H1 (cell line): ENCODE measurements at regions not wholly inside any gene's neighbourhood (a gene's known extent, or its start where the extent isn't known, plus 50 kb on each side); places are given as distances from the start of the nearest gene placed in this dataset.

Experiments
- CTCF ChIA-PET: fragments of 300-600 bp; sonication (Branson Sonifier 250); formaldehyde crosslinking; loops from one replicate; lab custom pipeline; 2021; ENCODE audit not compliant: partially characterized antibody; lab: Charles Lee
- POLR2A ChIA-PET: fragments of 300-600 bp; sonication (Branson Sonifier 250); formaldehyde crosslinking; loops from one replicate; lab custom pipeline; 2021; ENCODE audit warnings: inconsistent platforms; ENCODE audit not compliant: partially characterized antibody; lab: Charles Lee
- DNase-seq, 2 experiments: peaks; one replicate each; pipeline versions ENCODE4 v3.0.0 to v3.0.0-alpha.2; 2010 to 2022; ENCODE audit warnings: low spot score in 2 of 2, low read depth in 1 of 2, mixed read lengths in 1 of 2
- FAIRE-seq: peaks from 2 replicates; lab custom pipeline; 2011; peaks lifted over from hg19 to GRCh38; lab: Jason Lieb, UNC
- H2AFZ ChIP-seq: 2 replicates; pipeline ENCODE4 v1.8.1; 2012; ENCODE audit warnings: low read length, inconsistent platforms
- H2AK5ac ChIP-seq: 2 replicates; pipeline ENCODE4 v1.6.1; 2013; ENCODE audit warnings: low read depth, low read length
- H2BK120ac ChIP-seq: replicated peaks from 2 replicates; pipeline ENCODE3; 2013; ENCODE audit warnings: low read depth, low read length, inconsistent platforms
- H2BK12ac ChIP-seq: 2 replicates; pipeline ENCODE4 v1.6.1; 2013; ENCODE audit warnings: low read depth, low read length
- H2BK15ac ChIP-seq: 2 replicates; pipeline ENCODE4 v1.6.1; 2013; ENCODE audit warnings: low read length
- H2BK20ac ChIP-seq: 2 replicates; pipeline ENCODE4 v1.6.1; 2013; ENCODE audit warnings: low read length
- H2BK5ac ChIP-seq: 2 replicates; pipeline ENCODE4 v1.6.1; 2013; ENCODE audit warnings: low read depth, low read length
- H3K14ac ChIP-seq: 2 replicates; pipeline ENCODE4 v1.6.1; 2013; ENCODE audit warnings: inconsistent platforms; ENCODE audit not compliant: insufficient read length
- H3K18ac ChIP-seq: 2 replicates; pipeline ENCODE4 v1.6.1; 2013; ENCODE audit warnings: low read length; ENCODE audit errors: extremely low read depth
- H3K23ac ChIP-seq: 2 replicates; pipeline ENCODE4 v1.6.1; 2013; ENCODE audit warnings: inconsistent platforms; ENCODE audit not compliant: insufficient read length
- H3K23me2 ChIP-seq: 2 replicates; pipeline ENCODE4 v1.6.1; 2013; ENCODE audit warnings: low read depth, low read length
- H3K27ac ChIP-seq: 2 replicates; pipeline ENCODE4 v1.6.1; 2011; ENCODE audit warnings: low read depth, low read length, inconsistent platforms
- H3K27me3 ChIP-seq, 4 experiments: replicated peaks in 1 of 4; 1 replicate in 1 of 4; 2 replicates in 3 of 4; pipeline versions ENCODE4 v1.6.1 to v1.8.1; 2011 to 2013; ENCODE audit warnings: low read length in 3 of 4, mild to moderate bottlenecking in 3 of 4, inconsistent platforms in 2 of 4, mixed read lengths in 2 of 4, moderate library complexity in 1 of 4; ENCODE audit not compliant: control insufficient read depth in 3 of 4, insufficient read depth in 3 of 4; ENCODE audit errors: extremely low read depth in 1 of 4
- H3K36me3 ChIP-seq, 4 experiments: 2 replicates each; pipeline versions ENCODE4 v1.6.1 to v1.8.1; 2011 to 2013; ENCODE audit warnings: mild to moderate bottlenecking in 4 of 4, low read length in 3 of 4, moderate library complexity in 2 of 4, control low read depth in 1 of 4, inconsistent platforms in 1 of 4; ENCODE audit not compliant: insufficient read depth in 4 of 4, control insufficient read depth in 2 of 4
- H3K4ac ChIP-seq: replicated peaks from 2 replicates; pipeline ENCODE3; 2013; ENCODE audit warnings: low read length, low read depth, mixed read lengths, inconsistent platforms; ENCODE audit not compliant: insufficient read length
- H3K4me1 ChIP-seq, 4 experiments: replicated peaks in 1 of 4; 1 replicate in 1 of 4; 2 replicates in 3 of 4; pipeline versions ENCODE4 v1.6.1 to v1.8.1; 2011 to 2013; ENCODE audit warnings: low read length in 3 of 4, inconsistent platforms in 2 of 4, mixed read lengths in 1 of 4; ENCODE audit not compliant: insufficient read depth in 4 of 4, control insufficient read depth in 3 of 4
- H3K4me2 ChIP-seq, 2 experiments: 2 replicates each; pipeline versions ENCODE4 v1.6.1 to v1.8.1; 2011 to 2013; ENCODE audit warnings: low read depth in 2 of 2, low read length in 2 of 2, control low read depth in 1 of 2, inconsistent platforms in 1 of 2, mild to moderate bottlenecking in 1 of 2; ENCODE audit not compliant: insufficient read depth in 1 of 2
- H3K4me3 ChIP-seq, 4 experiments: fragments of 200-600, 300-600 bp in 1 of 4; sonication (generic), shearing (Covaris generic), sonication (Bioruptor Twin) in 1 of 4; 2 replicates each; pipeline versions ENCODE4 v1.5.1 to v1.8.1; 2011 to 2016; ENCODE audit warnings: low read length in 4 of 4, low read depth in 3 of 4, control low read depth in 2 of 4, inconsistent platforms in 2 of 4, mild to moderate bottlenecking in 2 of 4, mixed read lengths in 1 of 4, moderate library complexity in 1 of 4; ENCODE audit not compliant: insufficient read depth in 2 of 4; ENCODE audit errors: extremely low read depth in 1 of 4
- H3K56ac ChIP-seq: replicated peaks from 2 replicates; pipeline ENCODE3; 2013; ENCODE audit warnings: low read depth, mild to moderate bottlenecking, mixed read lengths, low read length, inconsistent platforms; ENCODE audit not compliant: insufficient read length
- H3K79me1 ChIP-seq: 2 replicates; pipeline ENCODE4 v1.6.1; 2013; ENCODE audit warnings: low read depth, low read length, control low read depth
- H3K79me2 ChIP-seq, 2 experiments: 2 replicates each; pipeline versions ENCODE4 v1.6.1 to v1.8.1; 2012 to 2013; ENCODE audit warnings: low read length in 2 of 2, mild to moderate bottlenecking in 2 of 2, inconsistent platforms in 1 of 2; ENCODE audit not compliant: insufficient read depth in 2 of 2, control insufficient read depth in 1 of 2
- H3K9ac ChIP-seq, 4 experiments: replicated peaks in 1 of 4; 1 replicate in 1 of 4; 2 replicates in 3 of 4; pipeline versions ENCODE4 v1.6.1 to v1.8.1; 2011 to 2013; ENCODE audit warnings: low read depth in 3 of 4, low read length in 3 of 4, control low read depth in 2 of 4, mild to moderate bottlenecking in 2 of 4, moderate library complexity in 2 of 4, inconsistent platforms in 1 of 4; ENCODE audit errors: extremely low read depth in 1 of 4
- H3K9me3 ChIP-seq, 2 experiments: 2 replicates each; pipeline versions ENCODE4 v1.6.1 to v1.8.1; 2012 to 2013; ENCODE audit warnings: mild to moderate bottlenecking in 2 of 2, moderate library complexity in 2 of 2, control low read depth in 1 of 2, inconsistent platforms in 1 of 2, low read depth in 1 of 2, low read length in 1 of 2, mixed read lengths in 1 of 2; ENCODE audit not compliant: insufficient read depth in 2 of 2
- H4K20me1 ChIP-seq, 2 experiments: replicated peaks in 1 of 2; 2 replicates each; pipeline versions ENCODE3 to v1.8.1; 2011 to 2013; ENCODE audit warnings: inconsistent platforms in 2 of 2, low read length in 2 of 2, mild to moderate bottlenecking in 1 of 2; ENCODE audit not compliant: insufficient read depth in 2 of 2, control insufficient read depth in 1 of 2
- H4K5ac ChIP-seq: 2 replicates; pipeline ENCODE4 v1.6.1; 2013; ENCODE audit warnings: low read length, low read depth, mixed read lengths, inconsistent platforms; ENCODE audit not compliant: insufficient read length
- H4K8ac ChIP-seq: 2 replicates; pipeline ENCODE4 v1.8.0; 2013; ENCODE audit warnings: mild to moderate bottlenecking, moderate library complexity, low read length, inconsistent platforms; ENCODE audit not compliant: insufficient read depth; ENCODE audit errors: extremely low read depth
- H4K91ac ChIP-seq: replicated peaks from 2 replicates; pipeline ENCODE3; 2013; ENCODE audit warnings: low read length, mixed read lengths, inconsistent platforms; ENCODE audit not compliant: insufficient read length
- ASH2L ChIP-seq: fragments of 200-600, 300-600 bp; sonication (generic); IDR thresholded peaks from one replicate; pipeline ENCODE4 v1.7.1; 2017; ENCODE audit warnings: low read length
- CBX8 ChIP-seq: fragments of 300-800, 300-1000 bp; sonication (generic); IDR thresholded peaks from 2 replicates; pipeline ENCODE4 v1.7.1; 2016; ENCODE audit warnings: low read depth, low read length, borderline replicate concordance
- HDAC2 ChIP-seq, 2 experiments: fragments of 300-600 bp in 1 of 2; sonication (generic) in 1 of 2; IDR thresholded peaks; 2 replicates each; pipeline ENCODE4 v1.6.1; 2011 to 2012; ENCODE audit warnings: low read depth in 2 of 2, low read length in 2 of 2, mild to moderate bottlenecking in 2 of 2, moderate library complexity in 2 of 2, borderline replicate concordance in 1 of 2, inconsistent platforms in 1 of 2
- JUND ChIP-seq: IDR thresholded peaks from 2 replicates; pipeline ENCODE4 v1.6.1; 2011; ENCODE audit warnings: mild to moderate bottlenecking, improper control_type of control experiment, low read length
- KDM5A ChIP-seq: fragments of 200-600 bp; IDR thresholded peaks from 2 replicates; pipeline ENCODE4 v1.7.1; 2012; ENCODE audit warnings: mild to moderate bottlenecking, low read length, inconsistent platforms, mixed read lengths
- RNF2 ChIP-seq: fragments of 200-900, 300-1000 bp; sonication (generic); IDR thresholded peaks from 2 replicates; pipeline ENCODE4 v1.7.1; 2016; ENCODE audit warnings: borderline replicate concordance, low read depth, mild to moderate bottlenecking, antibody characterized with exemption, low read length; ENCODE audit not compliant: poor library complexity, severe bottlenecking; ENCODE audit errors: missing control alignments
- TAF7 ChIP-seq: optimal IDR thresholded peaks from 2 replicates; pipeline ENCODE3; 2011; ENCODE audit warnings: low read depth, mild to moderate bottlenecking, inconsistent platforms, low read length, moderate library complexity, borderline replicate concordance
- TCF12 ChIP-seq: IDR thresholded peaks from 2 replicates; pipeline ENCODE4 v1.6.1; 2011; ENCODE audit warnings: low read depth, mild to moderate bottlenecking, low read length
- TEAD4 ChIP-seq: IDR thresholded peaks from 2 replicates; pipeline ENCODE4 v1.6.1; 2012; ENCODE audit warnings: low read depth, low read length, inconsistent platforms, mixed read lengths
- WGBS, 2 experiments: shearing (Covaris generic) in 1 of 2; methylation state at CpG; one replicate each; pipeline versions ENCODE4 v1.1.6 to v1.1.7; 2013 to 2015; ENCODE audit warnings: low lambda C conversion rate in 2 of 2, mixed read lengths in 2 of 2, inconsistent platforms in 1 of 2, low coverage in 1 of 2, missing lambda C conversion rate in 1 of 2; ENCODE audit not compliant: insufficient replicate concordance in 2 of 2, insufficient coverage in 1 of 2, insufficient read length in 1 of 2; ENCODE audit errors: extremely low coverage in 1 of 2, missing lambda C conversion rate in 1 of 2; 5-methylcytosine and 5-hydroxymethylcytosine counted together
- TF ChIP-seq, protein P1 (sequence below), 3 experiments: IDR thresholded peaks; 1 replicate in 2 of 3; 2 replicates in 1 of 3; pipeline versions ENCODE4 v1.5.1 to v1.6.1; 2011; ENCODE audit warnings: low read length in 3 of 3, mild to moderate bottlenecking in 3 of 3, inconsistent platforms in 2 of 3, low read depth in 1 of 3, moderate library complexity in 1 of 3; ENCODE audit not compliant: insufficient read depth in 1 of 3; ENCODE audit errors: control extremely low read depth in 1 of 3

DNA sequence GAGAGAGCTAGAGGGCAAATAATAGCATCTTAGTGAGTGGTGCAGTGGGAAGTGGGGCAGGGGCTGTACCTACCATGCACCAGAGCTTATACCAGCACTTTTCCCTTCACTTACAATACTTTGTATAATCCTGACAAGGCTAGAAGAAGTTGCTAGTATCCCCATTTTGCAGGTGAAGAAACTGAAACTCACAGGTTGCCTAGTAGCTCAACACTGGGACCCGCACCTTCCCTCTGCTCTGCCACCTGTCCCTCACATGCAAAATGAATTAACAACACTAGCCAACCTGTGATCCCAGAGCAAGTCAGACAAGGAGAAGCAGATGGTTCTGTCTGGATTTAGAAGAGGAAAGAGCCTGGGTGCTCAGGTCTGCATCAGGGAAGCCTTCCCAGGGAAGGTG lies 510.4 kb downstream of the BUD13 start:
- H3K18ac ChIP-seq = no peak overlapping the region
- H3K36me3 ChIP-seq = no peaks in the 10 kb centered on the region
- H2BK15ac ChIP-seq = no peak overlapping the region
- peaks cover 0 to 8% (median 4%) of the 10 kb centered on the region in 4 experiments; a peak in 4 of 7 replicates for H3K4me1 ChIP-seq
- H3K9ac ChIP-seq = no peak overlapping the region
- no peaks in the 10 kb centered on the region for H4K20me1 ChIP-seq
- H2BK120ac ChIP-seq = no peak overlapping the region
- H3K23ac ChIP-seq = no peak overlapping the region
- CTCF ChIA-PET = interaction anchor here (0.8 to 1.4 kb wide), 4 partner anchors 9 to 51 kb away, joined by 3 to 4 read pairs (median 4); no protein-coding TSS in a partner anchor
- no peaks in the 10 kb centered on the region for H3K79me1 ChIP-seq
- TF ChIP-seq TCF12 (no peak), RNF2 (no peak), TEAD4 (no peak), CBX8 (no peak), TAF7 (no peak), ASH2L (no peak), HDAC2 (IDR thresholded peaks at IDR 0.05; ENCODE audit: borderline replicate concordance in 1 of 2, low read depth in 2 of 2, low read length in 2 of 2) (no peak), JUND (no peak), KDM5A (no peak)
- TF ChIP-seq, protein P1, sequence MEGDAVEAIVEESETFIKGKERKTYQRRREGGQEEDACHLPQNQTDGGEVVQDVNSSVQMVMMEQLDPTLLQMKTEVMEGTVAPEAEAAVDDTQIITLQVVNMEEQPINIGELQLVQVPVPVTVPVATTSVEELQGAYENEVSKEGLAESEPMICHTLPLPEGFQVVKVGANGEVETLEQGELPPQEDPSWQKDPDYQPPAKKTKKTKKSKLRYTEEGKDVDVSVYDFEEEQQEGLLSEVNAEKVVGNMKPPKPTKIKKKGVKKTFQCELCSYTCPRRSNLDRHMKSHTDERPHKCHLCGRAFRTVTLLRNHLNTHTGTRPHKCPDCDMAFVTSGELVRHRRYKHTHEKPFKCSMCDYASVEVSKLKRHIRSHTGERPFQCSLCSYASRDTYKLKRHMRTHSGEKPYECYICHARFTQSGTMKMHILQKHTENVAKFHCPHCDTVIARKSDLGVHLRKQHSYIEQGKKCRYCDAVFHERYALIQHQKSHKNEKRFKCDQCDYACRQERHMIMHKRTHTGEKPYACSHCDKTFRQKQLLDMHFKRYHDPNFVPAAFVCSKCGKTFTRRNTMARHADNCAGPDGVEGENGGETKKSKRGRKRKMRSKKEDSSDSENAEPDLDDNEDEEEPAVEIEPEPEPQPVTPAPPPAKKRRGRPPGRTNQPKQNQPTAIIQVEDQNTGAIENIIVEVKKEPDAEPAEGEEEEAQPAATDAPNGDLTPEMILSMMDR (IDR thresholded peaks at IDR 0.05; ENCODE audit: control extremely low read depth in 1 of 3, insufficient read depth in 1 of 3, low read depth in 1 of 3, low read length in 3 of 3) = no peak
- DNase-seq (no peak), FAIRE-seq (no peak)
- no peak overlapping the region for H2AK5ac ChIP-seq
- no peak overlapping the region for H3K27ac ChIP-seq
- POLR2A ChIA-PET = no interaction called here
- H3K4ac ChIP-seq = no peak overlapping the region
- no peak overlapping the region for H2AFZ ChIP-seq
- H2BK20ac ChIP-seq = no peak overlapping the region
- no peak overlapping the region for H3K4me3 ChIP-seq
- H3K4me2 ChIP-seq = no peak overlapping the region
- H3K27me3 ChIP-seq = 0 out of 7 replicates have a peak, but pooled peaks cover 0 to 2% (median 0%) of the 10 kb centered on the region in 4 experiments
- H3K14ac ChIP-seq = no peak overlapping the region
- no peak overlapping the region for H4K5ac ChIP-seq
- no peaks in the 10 kb centered on the region for H3K79me2 ChIP-seq
- H2BK5ac ChIP-seq = no peak overlapping the region
- H4K8ac ChIP-seq = no peak overlapping the region
- no peak overlapping the region for H2BK12ac ChIP-seq
- no peak overlapping the region for H3K56ac ChIP-seq
- WGBS, 2 experiments = 89% methylated on average over 1 of the region's 1 CpG; no CpG with 5 or more reads in 1 of the 2 experiments
- no peaks in the 10 kb centered on the region for H3K23me2 ChIP-seq
- H4K91ac ChIP-seq = no peak overlapping the region
- H3K9me3 ChIP-seq = no peaks in the 10 kb centered on the region
